NCI-H82 (cell line): ENCODE measurements at regions not wholly inside any gene's neighbourhood (a gene's known extent, or its start where the extent isn't known, plus 50 kb on each side); places are given as distances from the start of the nearest gene placed in this dataset.

Experiments used
- DNase-seq: peaks from one replicate; lab custom pipeline; 2025; lab: John Stamatoyannopoulos, UW

- DNase-seq, result no peak
These were observed 61.3 kb upstream of the UGT8 start for GRCh38 chr4:114537352-114537751.

DNA sequence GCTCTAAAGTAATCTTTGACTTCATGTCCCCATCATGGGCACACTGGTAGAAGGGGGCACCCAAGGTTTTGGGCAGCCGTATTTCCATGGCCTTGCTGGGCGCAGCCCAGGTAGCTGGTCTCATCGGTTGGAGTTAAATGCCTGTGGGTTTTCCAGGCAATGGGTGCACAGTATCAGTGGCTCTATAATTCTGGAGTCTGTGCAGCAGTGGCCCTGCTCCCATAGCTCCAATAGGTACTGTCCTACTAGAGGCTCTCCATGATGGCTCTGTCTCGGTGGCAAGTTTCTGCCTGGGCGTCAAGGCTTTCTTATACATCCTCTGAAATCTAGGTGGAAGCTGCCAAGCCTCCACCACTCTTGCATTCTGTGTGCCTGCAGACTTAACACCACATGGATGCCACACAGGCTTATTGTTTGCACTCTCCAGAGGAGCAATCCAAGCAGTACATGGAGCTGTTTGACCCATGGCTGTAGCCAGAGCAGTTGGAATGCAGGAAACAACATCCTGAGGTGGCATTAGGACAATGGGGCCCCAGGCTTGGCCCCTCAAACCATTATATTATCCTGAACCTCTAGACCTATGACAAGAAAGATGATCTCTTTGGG lies 60.5 kb upstream of the UGT8 start:
- DNase-seq, result no peak

GRCh38 chr4:114539985-114540384 lies 58.6 kb upstream of the UGT8 start:
- no peak for DNase-seq

- no peak for DNase-seq
These were observed 51.1 kb upstream of the UGT8 start for GRCh38 chr4:114547340-114548134.
